Transverse colon (tissue), 4 donors: ENCODE measurements at regions not wholly inside any gene's neighbourhood (a gene's known extent, or its start where the extent isn't known, plus 50 kb on each side); places are given as distances from the start of the nearest gene placed in this dataset.

Source experiments
- CTCF ChIP-seq, 5 experiments: fragments of 200-600 bp in 3 of 5; fragments of 450-650 bp in 2 of 5; sonication (generic) in 3 of 5; IDR thresholded peaks; 1 replicate in 2 of 5; 2 replicates in 3 of 5; pipeline ENCODE4 v1.5.1; 2016 to 2017; ENCODE audit warnings: antibody characterized with exemption in 5 of 5, inconsistent platforms in 3 of 5, mild to moderate bottlenecking in 2 of 5, moderate library complexity in 1 of 5
- EP300 ChIP-seq: sonication (generic); formaldehyde crosslinking; IDR thresholded peaks from one replicate; pipeline ENCODE4 v1.6.1; 2017; ENCODE audit warnings: antibody characterized with exemption, low read depth
- POLR2A ChIP-seq: fragments of 450-650 bp; IDR thresholded peaks from one replicate; pipeline ENCODE4 v1.6.1; 2016; ENCODE audit warnings: antibody characterized with exemption, mild to moderate bottlenecking, moderate library complexity
- POLR2AphosphoS5 ChIP-seq, 3 donors: sonication (generic); formaldehyde crosslinking; IDR thresholded peaks; one replicate each; pipeline ENCODE4 v1.6.1; 2016; ENCODE audit warnings: antibody characterized with exemption in 3 of 3

GRCh38 chr7:110371709-110372108 lies 719.2 kb upstream of the LRRN3 start:
- TF ChIP-seq POLR2A (no peak), CTCF (IDR thresholded peaks at IDR 0.05) (no peak), EP300 (no peak), POLR2AphosphoS5 (IDR thresholded peaks at IDR 0.05) (no peak)
